ENCODE measurements at regions not wholly inside any gene's neighbourhood (a gene's known extent, or its start where the extent isn't known, plus 50 kb on each side); places are given as distances from the start of the nearest gene placed in this dataset.

- no peak for TF ChIP-seq EP300 (IDR thresholded peaks at IDR 0.05)
- TF ChIP-seq, protein P1, sequence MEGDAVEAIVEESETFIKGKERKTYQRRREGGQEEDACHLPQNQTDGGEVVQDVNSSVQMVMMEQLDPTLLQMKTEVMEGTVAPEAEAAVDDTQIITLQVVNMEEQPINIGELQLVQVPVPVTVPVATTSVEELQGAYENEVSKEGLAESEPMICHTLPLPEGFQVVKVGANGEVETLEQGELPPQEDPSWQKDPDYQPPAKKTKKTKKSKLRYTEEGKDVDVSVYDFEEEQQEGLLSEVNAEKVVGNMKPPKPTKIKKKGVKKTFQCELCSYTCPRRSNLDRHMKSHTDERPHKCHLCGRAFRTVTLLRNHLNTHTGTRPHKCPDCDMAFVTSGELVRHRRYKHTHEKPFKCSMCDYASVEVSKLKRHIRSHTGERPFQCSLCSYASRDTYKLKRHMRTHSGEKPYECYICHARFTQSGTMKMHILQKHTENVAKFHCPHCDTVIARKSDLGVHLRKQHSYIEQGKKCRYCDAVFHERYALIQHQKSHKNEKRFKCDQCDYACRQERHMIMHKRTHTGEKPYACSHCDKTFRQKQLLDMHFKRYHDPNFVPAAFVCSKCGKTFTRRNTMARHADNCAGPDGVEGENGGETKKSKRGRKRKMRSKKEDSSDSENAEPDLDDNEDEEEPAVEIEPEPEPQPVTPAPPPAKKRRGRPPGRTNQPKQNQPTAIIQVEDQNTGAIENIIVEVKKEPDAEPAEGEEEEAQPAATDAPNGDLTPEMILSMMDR (IDR thresholded peaks at IDR 0.05), result peak in 3 of 6 experiments; percentile 10 to 27 (median 18)
These were observed 166.1 kb upstream of the SYT10 start for GRCh38 chr12:33605757-33606156.
